ENCODE measurements at regions not wholly inside any gene's neighbourhood (a gene's known extent, or its start where the extent isn't known, plus 50 kb on each side); places are given as distances from the start of the nearest gene placed in this dataset.
A peak's percentile ranks its signal among the peaks of the same experiment; 100 is the strongest.

DNA sequence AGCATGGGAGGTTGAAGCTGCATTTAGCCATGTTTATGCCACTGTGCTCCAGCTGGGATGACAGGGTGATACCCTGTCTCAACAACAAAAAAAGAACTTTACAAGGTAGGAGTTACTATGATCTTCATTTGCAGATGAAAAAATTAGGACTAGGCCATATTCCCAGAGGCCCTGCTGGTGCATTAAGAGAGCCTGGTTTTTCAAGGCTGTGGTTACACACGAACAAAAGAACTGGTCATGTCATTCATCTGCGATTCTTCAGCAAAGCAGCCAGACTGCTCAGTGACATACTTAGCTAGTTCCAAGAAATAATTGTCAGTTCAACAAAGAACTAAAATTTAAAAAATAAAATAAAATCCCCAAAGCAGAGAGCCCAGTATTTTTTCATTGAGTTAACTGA, 66.1 kb upstream of the SLC22A15 start:
- Histone ChIP-seq H3K79me2 (no peaks in the 10 kb centered on the region), H3K27ac (no peak overlapping the region), H3K4me2 (no peak overlapping the region), H3K4me1 (ENCODE audit: insufficient read depth) (no peaks in the 10 kb centered on the region), H2AFZ (no peak overlapping the region), H3K4me3 (no peak overlapping the region), H3K36me3 (replicated peaks; ENCODE audit: insufficient read depth, low read depth) (no peaks in the 10 kb centered on the region), H3K27me3 (no peaks in the 10 kb centered on the region), H4K20me1 (ENCODE audit: insufficient read depth, poor library complexity, severe bottlenecking) (no peaks in the 10 kb centered on the region), H3K9me2 (replicated peaks; ENCODE audit: insufficient read depth) (no peaks in the 10 kb centered on the region), H3K9me3 (ENCODE audit: low read depth) (no peaks in the 10 kb centered on the region)
- no peak for DNase-seq (ENCODE audit: low spot score)
- 79% methylated on average over 2 of the region's 2 CpGs for WGBS (ENCODE audit: low lambda C conversion rate, missing lambda C conversion rate)
- TF ChIP-seq EZH2phosphoT487 (IDR thresholded peaks at IDR 0.05; ENCODE audit: low read depth, severe bottlenecking, unreplicated experiment), result no peak

DNA sequence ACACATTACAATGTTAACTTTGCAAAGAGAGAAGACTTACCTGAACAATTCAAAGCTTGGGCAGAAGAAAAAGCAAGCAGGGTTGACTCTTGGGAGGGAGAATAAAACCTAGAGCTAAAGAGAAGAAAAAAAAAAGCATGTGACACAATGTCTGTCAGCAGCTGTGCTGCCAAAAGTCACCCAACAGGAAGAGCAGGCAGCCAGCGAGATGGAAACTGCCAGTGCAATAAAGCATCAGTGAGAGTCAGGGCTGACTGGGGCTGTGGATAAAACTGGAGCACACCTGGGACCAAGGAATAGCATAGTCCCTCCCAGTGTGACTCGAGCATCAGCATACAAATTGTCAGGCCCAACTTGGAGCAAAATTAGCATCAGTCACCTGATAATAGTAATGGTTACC, 65.0 kb upstream of the SLC22A15 start:
- Histone ChIP-seq H3K79me2 (no peaks in the 10 kb centered on the region), H4K20me1 (ENCODE audit: insufficient read depth, poor library complexity, severe bottlenecking) (no peaks in the 10 kb centered on the region), H3K4me2 (no peak overlapping the region), H3K9me2 (replicated peaks; ENCODE audit: insufficient read depth) (no peaks in the 10 kb centered on the region), H3K4me1 (ENCODE audit: insufficient read depth) (no peaks in the 10 kb centered on the region), H2AFZ (no peak overlapping the region), H3K27ac (no peak overlapping the region), H3K27me3 (no peaks in the 10 kb centered on the region), H3K4me3 (no peak overlapping the region), H3K9me3 (ENCODE audit: low read depth) (no peaks in the 10 kb centered on the region), H3K36me3 (replicated peaks; ENCODE audit: insufficient read depth, low read depth) (no peaks in the 10 kb centered on the region)
- TF ChIP-seq EZH2 (IDR thresholded peaks at IDR 0.05; ENCODE audit: borderline replicate concordance) (no peak), EZH2phosphoT487 (IDR thresholded peaks at IDR 0.05; ENCODE audit: low read depth, severe bottlenecking, unreplicated experiment) (no peak)
- TF ChIP-seq, protein P1, sequence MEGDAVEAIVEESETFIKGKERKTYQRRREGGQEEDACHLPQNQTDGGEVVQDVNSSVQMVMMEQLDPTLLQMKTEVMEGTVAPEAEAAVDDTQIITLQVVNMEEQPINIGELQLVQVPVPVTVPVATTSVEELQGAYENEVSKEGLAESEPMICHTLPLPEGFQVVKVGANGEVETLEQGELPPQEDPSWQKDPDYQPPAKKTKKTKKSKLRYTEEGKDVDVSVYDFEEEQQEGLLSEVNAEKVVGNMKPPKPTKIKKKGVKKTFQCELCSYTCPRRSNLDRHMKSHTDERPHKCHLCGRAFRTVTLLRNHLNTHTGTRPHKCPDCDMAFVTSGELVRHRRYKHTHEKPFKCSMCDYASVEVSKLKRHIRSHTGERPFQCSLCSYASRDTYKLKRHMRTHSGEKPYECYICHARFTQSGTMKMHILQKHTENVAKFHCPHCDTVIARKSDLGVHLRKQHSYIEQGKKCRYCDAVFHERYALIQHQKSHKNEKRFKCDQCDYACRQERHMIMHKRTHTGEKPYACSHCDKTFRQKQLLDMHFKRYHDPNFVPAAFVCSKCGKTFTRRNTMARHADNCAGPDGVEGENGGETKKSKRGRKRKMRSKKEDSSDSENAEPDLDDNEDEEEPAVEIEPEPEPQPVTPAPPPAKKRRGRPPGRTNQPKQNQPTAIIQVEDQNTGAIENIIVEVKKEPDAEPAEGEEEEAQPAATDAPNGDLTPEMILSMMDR (IDR thresholded peaks at IDR 0.05; ENCODE audit: poor library complexity), result no peak
- 50% methylated on average over 2 of the region's 2 CpGs for WGBS (ENCODE audit: low lambda C conversion rate, missing lambda C conversion rate)
- DNase-seq (ENCODE audit: low spot score), result peak; percentile 46

DNA sequence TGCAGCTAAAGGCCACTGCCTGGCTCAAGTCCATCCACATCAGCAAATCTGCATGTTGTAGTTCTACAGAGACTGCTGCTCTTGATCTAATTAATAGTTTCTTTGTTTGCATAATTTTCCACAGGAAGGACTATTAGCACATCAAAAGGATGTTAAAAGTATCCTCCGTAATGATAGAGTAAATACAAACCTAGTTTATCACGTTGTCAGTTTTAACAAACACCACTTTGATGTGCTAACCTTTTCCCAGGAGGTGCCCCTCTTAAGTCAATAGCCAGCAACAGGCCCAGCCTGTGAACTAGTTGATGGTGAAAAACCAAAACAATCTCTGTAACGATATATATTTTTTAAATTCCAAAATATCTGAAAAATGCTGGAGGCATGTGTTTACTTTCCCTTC, 64.2 kb upstream of the SLC22A15 start:
- WGBS (ENCODE audit: low lambda C conversion rate, missing lambda C conversion rate), result 31% methylated on average over 3 of the region's 3 CpGs
- H3K4me2 ChIP-seq, result no peak overlapping the region
- H3K79me2 ChIP-seq, result no peaks in the 10 kb centered on the region
- no peak for TF ChIP-seq EZH2phosphoT487 (IDR thresholded peaks at IDR 0.05; ENCODE audit: low read depth, severe bottlenecking, unreplicated experiment)
- no peaks in the 10 kb centered on the region for H3K9me2 ChIP-seq (replicated peaks; ENCODE audit: insufficient read depth)
- H3K9me3 ChIP-seq (ENCODE audit: low read depth), result no peaks in the 10 kb centered on the region
- H3K4me3 ChIP-seq, result no peak overlapping the region
- H4K20me1 ChIP-seq (ENCODE audit: insufficient read depth, poor library complexity, severe bottlenecking), result no peaks in the 10 kb centered on the region
- H3K36me3 ChIP-seq (replicated peaks; ENCODE audit: insufficient read depth, low read depth), result no peaks in the 10 kb centered on the region
- no peak overlapping the region for H3K27ac ChIP-seq
- no peak overlapping the region for H2AFZ ChIP-seq
- no peak for DNase-seq (ENCODE audit: low spot score)
- H3K4me1 ChIP-seq (ENCODE audit: insufficient read depth), result no peaks in the 10 kb centered on the region
- H3K27me3 ChIP-seq, result no peaks in the 10 kb centered on the region

DNA sequence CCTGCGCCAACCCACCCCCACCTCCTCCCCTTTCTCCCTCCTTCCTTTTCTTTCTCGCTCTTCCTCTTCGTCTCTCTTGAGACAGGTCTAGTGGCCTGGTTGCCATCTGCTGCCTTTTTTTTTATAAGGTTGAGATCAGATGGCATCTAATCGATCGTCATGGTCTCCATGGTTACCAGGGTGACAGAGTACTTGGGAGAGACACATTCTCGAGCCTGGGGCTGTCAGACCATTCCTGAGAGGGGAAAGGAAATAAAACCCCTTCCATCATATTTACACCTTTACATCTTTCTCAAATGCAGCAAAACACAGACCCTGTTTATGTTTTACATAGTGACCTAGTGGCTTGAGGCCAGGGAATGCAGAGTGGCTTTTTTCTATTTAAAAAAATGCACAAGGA, 53.5 kb upstream of the SLC22A15 start:
- no peak overlapping the region for H2AFZ ChIP-seq
- DNase-seq (ENCODE audit: low spot score), result no peak
- H3K9me2 ChIP-seq (replicated peaks; ENCODE audit: insufficient read depth), result no peaks in the 10 kb centered on the region
- no peak overlapping the region for H3K4me3 ChIP-seq
- no peaks in the 10 kb centered on the region for H4K20me1 ChIP-seq (ENCODE audit: insufficient read depth, poor library complexity, severe bottlenecking)
- H3K36me3 ChIP-seq (replicated peaks; ENCODE audit: insufficient read depth, low read depth), result no peaks in the 10 kb centered on the region
- H3K27me3 ChIP-seq, result no peaks in the 10 kb centered on the region
- no peak overlapping the region for H3K27ac ChIP-seq
- no peaks in the 10 kb centered on the region for H3K9me3 ChIP-seq (ENCODE audit: low read depth)
- H3K4me2 ChIP-seq, result no peak overlapping the region
- TF ChIP-seq EZH2 (IDR thresholded peaks at IDR 0.05; ENCODE audit: borderline replicate concordance) (no peak), EZH2phosphoT487 (IDR thresholded peaks at IDR 0.05; ENCODE audit: low read depth, severe bottlenecking, unreplicated experiment) (no peak)
- TF ChIP-seq, protein P1 (IDR thresholded peaks at IDR 0.05; ENCODE audit: poor library complexity), result no peak
- H3K4me1 ChIP-seq (ENCODE audit: insufficient read depth), result no peaks in the 10 kb centered on the region
- 66% methylated on average over 4 of the region's 6 CpGs for WGBS (ENCODE audit: low lambda C conversion rate, missing lambda C conversion rate)
- H3K79me2 ChIP-seq, result no peaks in the 10 kb centered on the region

Measured in hepatocyte (in vitro differentiated cells).